ENCODE measurements at regions not wholly inside any gene's neighbourhood (a gene's known extent, or its start where the extent isn't known, plus 50 kb on each side); places are given as distances from the start of the nearest gene placed in this dataset.

GRCh38 chr16:86093801-86094750, 195.1 kb downstream of the IRF8 start:
- TF ChIP-seq CTCF (conservative IDR thresholded peaks at IDR 0.05; ENCODE audit: low read depth, low read length) (no peak), EZH2 (IDR thresholded peaks at IDR 0.05; ENCODE audit: low read length, unreplicated experiment) (no peak), EZH2phosphoT487 (IDR thresholded peaks at IDR 0.05; ENCODE audit: borderline replicate concordance, low read length) (no peak)

All from PC-3 (cell line).